ENCODE measurements at regions not wholly inside any gene's neighbourhood (a gene's known extent, or its start where the extent isn't known, plus 50 kb on each side); places are given as distances from the start of the nearest gene placed in this dataset.

DNA sequence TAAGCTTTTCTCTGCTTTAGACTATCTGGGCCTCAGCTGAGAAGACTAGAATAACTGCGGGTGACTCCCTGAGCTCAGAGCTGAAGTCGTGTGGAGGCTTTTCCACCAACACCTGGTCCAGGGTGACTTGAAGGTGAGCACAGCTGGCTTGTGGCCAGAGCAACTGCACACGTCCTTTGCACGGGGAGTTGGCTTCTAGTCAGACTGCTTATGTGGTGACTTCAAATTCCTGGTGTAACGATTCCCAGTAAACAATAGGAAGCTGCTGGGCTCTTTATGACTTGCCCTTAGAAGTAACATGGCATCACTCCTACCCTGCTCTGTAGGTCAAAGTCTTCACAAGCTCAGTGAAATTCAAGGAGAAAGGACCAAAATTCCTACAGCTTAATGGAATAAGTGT, 800.6 kb upstream of the CDH6 start:
- TF ChIP-seq, protein P1, sequence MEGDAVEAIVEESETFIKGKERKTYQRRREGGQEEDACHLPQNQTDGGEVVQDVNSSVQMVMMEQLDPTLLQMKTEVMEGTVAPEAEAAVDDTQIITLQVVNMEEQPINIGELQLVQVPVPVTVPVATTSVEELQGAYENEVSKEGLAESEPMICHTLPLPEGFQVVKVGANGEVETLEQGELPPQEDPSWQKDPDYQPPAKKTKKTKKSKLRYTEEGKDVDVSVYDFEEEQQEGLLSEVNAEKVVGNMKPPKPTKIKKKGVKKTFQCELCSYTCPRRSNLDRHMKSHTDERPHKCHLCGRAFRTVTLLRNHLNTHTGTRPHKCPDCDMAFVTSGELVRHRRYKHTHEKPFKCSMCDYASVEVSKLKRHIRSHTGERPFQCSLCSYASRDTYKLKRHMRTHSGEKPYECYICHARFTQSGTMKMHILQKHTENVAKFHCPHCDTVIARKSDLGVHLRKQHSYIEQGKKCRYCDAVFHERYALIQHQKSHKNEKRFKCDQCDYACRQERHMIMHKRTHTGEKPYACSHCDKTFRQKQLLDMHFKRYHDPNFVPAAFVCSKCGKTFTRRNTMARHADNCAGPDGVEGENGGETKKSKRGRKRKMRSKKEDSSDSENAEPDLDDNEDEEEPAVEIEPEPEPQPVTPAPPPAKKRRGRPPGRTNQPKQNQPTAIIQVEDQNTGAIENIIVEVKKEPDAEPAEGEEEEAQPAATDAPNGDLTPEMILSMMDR (IDR thresholded peaks at IDR 0.05) = no peak
- TF ChIP-seq, protein P2, sequence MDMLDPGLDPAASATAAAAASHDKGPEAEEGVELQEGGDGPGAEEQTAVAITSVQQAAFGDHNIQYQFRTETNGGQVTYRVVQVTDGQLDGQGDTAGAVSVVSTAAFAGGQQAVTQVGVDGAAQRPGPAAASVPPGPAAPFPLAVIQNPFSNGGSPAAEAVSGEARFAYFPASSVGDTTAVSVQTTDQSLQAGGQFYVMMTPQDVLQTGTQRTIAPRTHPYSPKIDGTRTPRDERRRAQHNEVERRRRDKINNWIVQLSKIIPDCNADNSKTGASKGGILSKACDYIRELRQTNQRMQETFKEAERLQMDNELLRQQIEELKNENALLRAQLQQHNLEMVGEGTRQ (IDR thresholded peaks at IDR 0.05; ENCODE audit: borderline replicate concordance, low read depth, low read length) = no peak
- no peak for TF ChIP-seq TEAD4 (IDR thresholded peaks at IDR 0.05; ENCODE audit: borderline replicate concordance, insufficient read depth)
- TF ChIP-seq POLR2AphosphoS5 (IDR thresholded peaks at IDR 0.05; ENCODE audit: low read depth, low read length) = no peak
- TF ChIP-seq JUND (IDR thresholded peaks at IDR 0.05) = no peak
- TF ChIP-seq RCOR1 (IDR thresholded peaks at IDR 0.05; ENCODE audit: low read length) = no peak
- TF ChIP-seq, protein P3, sequence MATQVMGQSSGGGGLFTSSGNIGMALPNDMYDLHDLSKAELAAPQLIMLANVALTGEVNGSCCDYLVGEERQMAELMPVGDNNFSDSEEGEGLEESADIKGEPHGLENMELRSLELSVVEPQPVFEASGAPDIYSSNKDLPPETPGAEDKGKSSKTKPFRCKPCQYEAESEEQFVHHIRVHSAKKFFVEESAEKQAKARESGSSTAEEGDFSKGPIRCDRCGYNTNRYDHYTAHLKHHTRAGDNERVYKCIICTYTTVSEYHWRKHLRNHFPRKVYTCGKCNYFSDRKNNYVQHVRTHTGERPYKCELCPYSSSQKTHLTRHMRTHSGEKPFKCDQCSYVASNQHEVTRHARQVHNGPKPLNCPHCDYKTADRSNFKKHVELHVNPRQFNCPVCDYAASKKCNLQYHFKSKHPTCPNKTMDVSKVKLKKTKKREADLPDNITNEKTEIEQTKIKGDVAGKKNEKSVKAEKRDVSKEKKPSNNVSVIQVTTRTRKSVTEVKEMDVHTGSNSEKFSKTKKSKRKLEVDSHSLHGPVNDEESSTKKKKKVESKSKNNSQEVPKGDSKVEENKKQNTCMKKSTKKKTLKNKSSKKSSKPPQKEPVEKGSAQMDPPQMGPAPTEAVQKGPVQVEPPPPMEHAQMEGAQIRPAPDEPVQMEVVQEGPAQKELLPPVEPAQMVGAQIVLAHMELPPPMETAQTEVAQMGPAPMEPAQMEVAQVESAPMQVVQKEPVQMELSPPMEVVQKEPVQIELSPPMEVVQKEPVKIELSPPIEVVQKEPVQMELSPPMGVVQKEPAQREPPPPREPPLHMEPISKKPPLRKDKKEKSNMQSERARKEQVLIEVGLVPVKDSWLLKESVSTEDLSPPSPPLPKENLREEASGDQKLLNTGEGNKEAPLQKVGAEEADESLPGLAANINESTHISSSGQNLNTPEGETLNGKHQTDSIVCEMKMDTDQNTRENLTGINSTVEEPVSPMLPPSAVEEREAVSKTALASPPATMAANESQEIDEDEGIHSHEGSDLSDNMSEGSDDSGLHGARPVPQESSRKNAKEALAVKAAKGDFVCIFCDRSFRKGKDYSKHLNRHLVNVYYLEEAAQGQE (IDR thresholded peaks at IDR 0.05; ENCODE audit: low read depth, low read length) = no peak
- no peak for TF ChIP-seq YY1 (IDR thresholded peaks at IDR 0.05; ENCODE audit: low read depth)
- no peak for TF ChIP-seq TAF1 (IDR thresholded peaks at IDR 0.05; ENCODE audit: borderline replicate concordance, low read depth, low read length)
- TF ChIP-seq NRF1 (IDR thresholded peaks at IDR 0.05; ENCODE audit: low read depth, low read length) = no peak

Data from SK-N-SH (cell line).